GM19025 (cell line): ENCODE measurements at regions not wholly inside any gene's neighbourhood (a gene's known extent, or its start where the extent isn't known, plus 50 kb on each side); places are given as distances from the start of the nearest gene placed in this dataset.
"Not testable (repeated sequence)": the region's sequence is repeated elsewhere in the genome, so short reads cannot be mapped to it uniquely, and the experiment has no call there.

Experiments used
- ATAC-seq: cut with Tn5 transposase; IDR thresholded peaks from one replicate; pipeline ENCODE4 v1.9.1; 2021; ENCODE audit warnings: mild to moderate bottlenecking, low read depth, moderate library complexity; ENCODE audit not compliant: unreplicated experiment

DNA sequence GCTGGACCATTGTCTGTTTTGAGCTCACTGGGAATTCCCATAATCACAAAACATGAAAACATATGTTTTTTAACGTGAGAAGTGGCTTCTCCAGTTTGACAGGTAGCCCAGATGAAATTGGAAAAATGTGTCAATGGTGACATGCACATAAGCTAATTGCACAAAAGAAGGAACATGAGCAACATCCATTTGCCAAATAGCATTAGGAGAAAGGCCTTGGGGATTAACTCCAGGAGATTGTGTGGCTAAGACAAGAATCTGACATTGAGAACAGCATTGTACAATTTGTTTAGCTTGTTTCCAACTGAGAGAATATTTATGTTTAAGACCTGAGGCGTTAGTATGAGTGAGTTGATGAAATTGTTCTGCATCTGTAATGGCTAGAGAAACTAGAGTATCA, 147.0 kb upstream of the API5 start:
- ATAC-seq, result no peak

DNA sequence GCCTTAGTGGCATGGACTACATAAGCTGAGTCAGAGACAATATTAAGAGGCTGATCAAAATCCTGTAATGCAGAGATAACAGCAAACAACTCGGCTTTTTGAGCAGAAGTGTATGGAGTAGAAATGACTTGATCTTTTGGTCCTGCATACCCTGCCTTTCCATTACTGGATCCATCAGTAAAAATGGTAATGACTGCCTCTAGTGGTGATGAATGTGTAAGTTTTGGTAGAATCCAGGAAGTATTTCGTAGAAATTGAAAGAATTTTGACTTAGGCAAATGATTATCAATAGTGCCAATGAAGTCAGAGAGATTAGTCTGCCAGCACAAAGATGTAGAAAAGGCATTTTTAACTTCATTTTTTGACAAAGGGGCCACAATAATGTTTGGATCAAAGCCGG, 146.4 kb upstream of the API5 start:
- not testable (repeated sequence) for ATAC-seq

DNA sequence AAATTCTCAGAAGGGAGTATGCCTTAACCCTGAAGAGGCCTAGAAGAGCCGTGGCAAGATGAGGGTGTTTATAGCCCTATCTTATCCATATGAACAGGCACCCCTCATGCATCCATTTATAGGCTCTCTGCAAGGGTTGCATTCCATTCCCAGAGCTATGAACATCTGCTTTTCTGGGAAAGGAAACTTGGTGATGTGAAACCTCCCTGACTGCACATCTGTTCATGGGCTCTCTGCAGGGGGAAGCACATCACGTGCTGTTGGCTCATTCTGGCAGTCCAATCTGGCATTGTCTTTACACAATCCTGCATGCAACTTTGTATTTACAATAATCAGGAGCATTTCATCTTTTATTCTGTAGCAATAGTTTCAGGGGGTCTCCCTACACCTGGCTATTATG, 143.6 kb upstream of the API5 start:
- ATAC-seq, result not testable (repeated sequence)

DNA sequence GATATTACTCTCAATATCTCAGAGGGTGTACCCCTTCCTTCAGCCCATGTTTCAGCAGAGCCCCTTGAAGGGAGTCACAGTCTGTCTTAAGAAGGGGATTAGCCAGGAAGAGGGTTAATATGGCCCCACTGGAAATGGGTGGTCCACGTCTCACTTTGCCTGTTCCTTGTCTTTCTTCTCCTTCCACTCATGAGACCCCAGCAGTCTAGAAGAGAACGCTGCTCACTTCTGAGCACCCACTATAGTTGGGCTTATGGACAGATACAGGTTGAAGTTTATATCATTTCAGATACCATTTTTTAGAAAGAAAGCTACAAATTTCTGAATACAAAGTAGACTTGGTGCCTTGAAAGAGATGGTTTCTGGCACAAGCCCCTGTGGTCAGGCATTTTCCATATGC, 139.3 kb upstream of the API5 start:
- ATAC-seq, result no peak

DNA sequence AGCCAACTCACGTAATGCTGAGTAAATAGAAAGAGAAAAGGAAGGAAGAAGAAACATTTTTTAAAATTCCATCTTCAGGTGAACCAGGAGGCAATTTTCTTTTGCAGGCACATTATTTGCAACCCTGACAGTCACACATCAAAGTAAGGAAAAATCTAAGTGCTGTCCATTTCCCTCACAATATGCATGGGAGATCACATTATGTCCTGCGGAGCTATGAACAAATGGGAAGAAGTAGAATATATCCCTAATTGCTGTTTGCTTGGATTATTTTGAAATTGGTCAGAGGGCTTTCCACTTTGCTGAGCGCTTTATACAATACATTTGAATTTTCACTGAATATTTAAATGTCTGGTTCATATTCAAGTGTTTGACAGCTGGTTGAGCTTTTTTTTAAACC, 133.8 kb upstream of the API5 start:
- no peak for ATAC-seq

GRCh38 chr11:43194459-43194858, 117.3 kb upstream of the API5 start:
- not testable (repeated sequence) for ATAC-seq

DNA sequence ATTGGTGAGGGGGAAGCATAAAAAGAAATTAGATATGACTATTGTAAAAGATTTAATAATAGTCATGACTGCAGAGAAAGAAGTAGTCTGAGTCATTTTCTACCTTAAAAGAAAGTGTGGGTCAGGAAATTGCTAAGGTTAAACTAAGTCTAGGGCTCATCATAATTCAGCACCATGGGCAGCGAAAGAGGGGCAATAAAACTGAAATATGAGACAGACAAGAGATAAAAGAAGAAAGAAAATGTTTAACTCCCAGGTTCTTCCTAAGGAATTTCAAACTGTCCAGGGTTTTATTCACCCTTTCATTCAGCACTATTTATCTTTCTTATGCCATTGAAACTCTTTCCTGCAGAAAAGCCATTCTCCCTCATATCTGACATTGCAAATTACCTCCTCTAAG, 114.4 kb upstream of the API5 start:
- no peak for ATAC-seq

DNA sequence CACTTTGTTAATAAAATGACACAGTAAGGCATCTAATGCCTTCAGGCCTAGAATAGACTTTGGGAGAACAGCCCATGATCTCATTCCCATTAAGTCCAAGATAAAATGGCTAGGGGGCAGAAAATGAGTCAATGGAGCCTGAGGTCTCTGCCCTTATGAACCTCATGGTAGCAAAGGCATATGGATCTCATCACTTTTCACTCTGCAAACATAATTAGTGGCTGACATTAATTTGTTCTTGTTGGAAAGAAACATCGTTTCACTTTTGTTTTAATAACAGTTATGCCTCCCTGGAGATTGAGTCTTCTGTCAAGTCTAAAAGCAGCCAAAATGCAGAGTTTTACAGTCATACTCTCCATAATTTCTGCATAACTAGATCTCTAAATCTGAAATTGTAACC, 111.8 kb upstream of the API5 start:
- ATAC-seq, result no peak

- no peak for ATAC-seq
These were observed 99.5 kb upstream of the API5 start for GRCh38 chr11:43212279-43212678.

GRCh38 chr11:43214471-43214870, 97.3 kb upstream of the API5 start:
- no peak for ATAC-seq

GRCh38 chr11:43217849-43218248, 93.9 kb upstream of the API5 start:
- ATAC-seq, result no peak

DNA sequence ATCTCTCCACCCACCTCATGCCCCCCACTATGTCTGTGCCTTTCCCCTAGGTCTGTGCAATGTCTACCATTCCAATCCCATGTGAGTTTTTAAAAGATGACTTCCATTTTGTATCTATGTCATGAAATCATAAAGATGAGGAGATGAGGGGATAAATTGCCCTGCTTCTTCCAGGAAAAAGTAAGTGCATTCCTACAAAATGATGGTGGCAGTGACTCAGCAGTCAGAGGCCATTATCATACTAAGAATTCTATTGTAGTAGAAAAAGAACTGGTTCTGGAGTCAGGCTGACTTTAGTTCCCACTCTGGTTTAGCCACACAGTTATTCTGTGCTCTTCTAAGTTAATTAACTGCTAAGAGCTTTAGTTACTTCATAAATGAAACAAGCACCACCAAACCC, 89.6 kb upstream of the API5 start:
- ATAC-seq, result no peak

- no peak for ATAC-seq
These were observed 88.8 kb upstream of the API5 start for GRCh38 chr11:43223026-43223425.

DNA sequence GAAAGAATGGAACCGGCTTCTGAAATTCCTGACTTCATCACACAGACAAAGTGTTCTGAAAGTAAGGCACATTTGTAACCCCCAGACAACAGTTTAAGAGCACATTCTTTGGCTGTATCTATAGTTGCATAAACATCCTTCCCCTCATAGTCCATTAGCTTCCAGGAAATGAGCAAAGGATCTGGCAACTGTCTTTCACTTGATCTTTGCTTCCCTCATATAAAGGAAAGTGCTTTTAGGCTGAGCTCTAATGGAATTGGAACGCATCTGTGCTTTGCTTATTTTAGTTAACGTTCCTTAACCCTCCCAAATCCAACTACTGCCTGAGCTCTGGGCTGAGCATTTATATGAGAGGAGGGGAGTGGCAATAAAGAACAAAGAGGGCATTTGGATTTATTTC, 76.9 kb upstream of the API5 start:
- ATAC-seq, result no peak

GRCh38 chr11:43238341-43238740, 73.5 kb upstream of the API5 start:
- ATAC-seq, result no peak

DNA sequence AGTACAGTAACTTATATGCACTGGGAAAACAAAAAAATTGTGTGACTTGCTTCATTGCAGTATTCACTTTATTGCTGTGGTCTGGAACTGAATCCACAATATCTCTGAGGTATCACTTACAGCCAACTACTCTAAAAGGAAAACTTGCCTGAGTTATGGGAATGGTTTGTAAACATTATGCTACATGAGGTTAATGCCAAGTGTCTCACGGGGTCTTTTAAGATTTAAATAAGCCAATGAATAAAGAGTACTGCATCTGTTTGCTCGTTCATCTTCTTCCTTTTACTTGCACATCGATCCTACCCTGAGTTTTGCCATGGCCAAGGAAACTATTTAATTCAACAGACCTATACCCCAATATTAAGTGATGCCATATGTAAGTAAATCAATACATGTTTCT, 72.0 kb upstream of the API5 start:
- ATAC-seq, result no peak

DNA sequence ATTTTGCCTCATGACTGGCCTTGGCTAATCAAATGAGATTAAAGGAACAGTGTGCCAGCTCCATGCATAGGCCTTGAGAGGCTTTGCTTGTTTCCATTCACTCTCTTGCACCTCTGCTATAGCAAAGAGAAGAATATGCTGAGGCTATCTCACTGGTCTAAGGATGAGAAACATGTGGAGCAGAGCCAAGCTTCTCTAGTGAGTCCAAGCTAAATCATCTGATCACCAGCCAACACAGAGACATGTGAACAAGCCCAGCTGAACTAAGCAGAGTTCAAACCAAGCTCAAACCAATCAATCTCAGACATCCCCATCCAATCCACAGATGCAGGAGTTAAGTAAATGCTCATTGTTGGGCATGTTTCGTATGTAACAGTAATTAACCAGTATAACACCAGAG, 69.4 kb upstream of the API5 start:
- ATAC-seq, result no peak

DNA sequence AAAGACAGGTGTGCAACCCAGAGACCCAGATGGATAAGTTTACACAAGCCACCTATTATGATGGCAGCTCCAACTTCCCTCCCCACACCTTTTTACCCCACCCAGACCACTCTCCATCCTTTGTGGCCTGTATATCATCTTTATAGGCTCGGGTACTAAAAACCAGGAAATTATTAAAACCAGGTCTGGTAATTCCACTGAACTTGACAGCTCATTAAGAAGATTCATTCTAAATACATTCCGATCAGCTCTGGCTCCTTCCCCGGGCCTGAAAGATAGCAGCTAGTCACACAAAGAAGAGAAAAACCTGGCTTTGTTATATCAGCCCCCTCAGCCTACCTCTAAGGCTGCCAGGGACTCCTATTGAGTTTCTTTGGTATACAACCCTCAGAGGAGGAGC, 67.9 kb upstream of the API5 start:
- ATAC-seq, result no peak

DNA sequence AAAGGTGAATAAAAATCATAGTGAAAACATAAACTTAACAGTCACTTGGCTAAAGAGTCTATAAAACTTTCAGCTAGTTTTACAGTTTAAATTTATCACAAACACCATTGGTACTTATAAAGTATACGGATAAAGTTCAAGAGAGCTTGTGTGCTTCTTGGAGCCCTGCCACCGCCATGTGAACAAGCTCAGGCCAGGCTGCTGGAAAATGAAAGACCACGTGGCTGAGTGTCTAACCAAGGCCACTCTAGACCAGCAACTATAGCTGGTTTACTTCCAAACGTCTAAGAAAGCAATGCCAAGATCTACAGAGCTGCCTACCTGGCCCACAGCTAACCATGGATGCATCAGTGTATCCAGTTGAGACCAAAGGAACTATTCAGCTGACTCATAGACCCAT, 66.3 kb upstream of the API5 start:
- no peak for ATAC-seq

GRCh38 chr11:43250309-43250708, 61.5 kb upstream of the API5 start:
- no peak for ATAC-seq

GRCh38 chr11:43261775-43262174, 50.0 kb upstream of the API5 start:
- no peak for ATAC-seq
